GM13977 (cell line): ENCODE measurements at regions not wholly inside any gene's neighbourhood (a gene's known extent, or its start where the extent isn't known, plus 50 kb on each side); places are given as distances from the start of the nearest gene placed in this dataset.
A peak's percentile ranks its signal among the peaks of the same experiment; 100 is the strongest.

ENCODE experiments used
- DNase-seq: peaks from one replicate; pipeline ENCODE4 v3.0.0; 2012; ENCODE audit warnings: low spot score
- in situ Hi-C: fragments of 300-500 bp; cut with MboI; formaldehyde crosslinking; loops from one replicate; pipeline ENCODE4 v1.12.0; 2022; ENCODE audit warnings: low sequenced_read_pairs, low pct_unique_long_range_greater_than_20kb, mixed read lengths, inconsistent platforms; ENCODE audit not compliant: unreplicated experiment
- TF ChIP-seq, protein P1 (sequence below): IDR thresholded peaks from 2 replicates; pipeline ENCODE4 v1.5.1; 2012; ENCODE audit warnings: mild to moderate bottlenecking, control low read depth; ENCODE audit not compliant: insufficient read depth; ENCODE audit errors: extremely low read depth, missing control alignments

DNA sequence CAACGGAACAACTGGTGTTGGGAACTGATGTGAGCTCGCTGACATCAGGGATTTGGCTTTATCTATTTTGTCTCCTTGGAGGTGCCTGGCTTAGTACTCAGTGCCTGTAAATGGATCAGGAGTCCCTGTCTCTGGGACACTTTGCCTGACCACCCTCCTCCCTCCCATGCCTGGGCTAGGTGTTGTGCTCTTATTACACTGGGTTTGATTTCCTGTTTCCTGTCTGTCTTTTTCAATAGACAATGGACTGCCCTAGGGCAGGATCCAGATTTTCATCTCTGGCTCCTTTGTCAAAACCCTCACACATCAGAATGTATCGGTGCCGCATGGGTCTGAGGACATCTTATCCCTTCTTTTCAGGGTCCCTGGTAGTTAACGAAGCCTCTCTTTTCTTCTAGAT is 223.6 kb upstream of the ASIC2 start:
- no peak for DNase-seq
- in situ Hi-C loops: no loop called here
- TF ChIP-seq, protein P1, sequence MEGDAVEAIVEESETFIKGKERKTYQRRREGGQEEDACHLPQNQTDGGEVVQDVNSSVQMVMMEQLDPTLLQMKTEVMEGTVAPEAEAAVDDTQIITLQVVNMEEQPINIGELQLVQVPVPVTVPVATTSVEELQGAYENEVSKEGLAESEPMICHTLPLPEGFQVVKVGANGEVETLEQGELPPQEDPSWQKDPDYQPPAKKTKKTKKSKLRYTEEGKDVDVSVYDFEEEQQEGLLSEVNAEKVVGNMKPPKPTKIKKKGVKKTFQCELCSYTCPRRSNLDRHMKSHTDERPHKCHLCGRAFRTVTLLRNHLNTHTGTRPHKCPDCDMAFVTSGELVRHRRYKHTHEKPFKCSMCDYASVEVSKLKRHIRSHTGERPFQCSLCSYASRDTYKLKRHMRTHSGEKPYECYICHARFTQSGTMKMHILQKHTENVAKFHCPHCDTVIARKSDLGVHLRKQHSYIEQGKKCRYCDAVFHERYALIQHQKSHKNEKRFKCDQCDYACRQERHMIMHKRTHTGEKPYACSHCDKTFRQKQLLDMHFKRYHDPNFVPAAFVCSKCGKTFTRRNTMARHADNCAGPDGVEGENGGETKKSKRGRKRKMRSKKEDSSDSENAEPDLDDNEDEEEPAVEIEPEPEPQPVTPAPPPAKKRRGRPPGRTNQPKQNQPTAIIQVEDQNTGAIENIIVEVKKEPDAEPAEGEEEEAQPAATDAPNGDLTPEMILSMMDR: no peak

DNA sequence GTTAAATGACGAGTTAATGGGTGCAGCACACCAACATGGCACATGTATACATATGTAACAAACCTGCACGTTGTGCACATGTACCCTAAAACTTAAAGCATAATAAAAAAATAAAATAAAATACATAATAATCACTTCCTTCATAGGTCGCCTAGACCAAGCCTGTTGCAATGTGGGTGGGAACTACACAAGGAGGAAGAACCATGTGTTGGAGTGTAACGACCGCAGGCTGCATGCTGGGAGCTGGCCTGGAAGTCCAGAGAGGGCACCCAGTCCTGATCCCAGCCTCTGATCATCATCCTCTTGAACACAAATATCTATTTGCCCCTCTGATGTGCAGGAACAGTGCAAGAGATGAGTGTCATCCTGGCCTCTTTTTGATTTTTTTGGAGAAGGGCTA is 224.7 kb upstream of the ASIC2 start:
- TF ChIP-seq, protein P1: no peak
- DNase-seq: no peak
- in situ Hi-C loops: no loop called here

DNA sequence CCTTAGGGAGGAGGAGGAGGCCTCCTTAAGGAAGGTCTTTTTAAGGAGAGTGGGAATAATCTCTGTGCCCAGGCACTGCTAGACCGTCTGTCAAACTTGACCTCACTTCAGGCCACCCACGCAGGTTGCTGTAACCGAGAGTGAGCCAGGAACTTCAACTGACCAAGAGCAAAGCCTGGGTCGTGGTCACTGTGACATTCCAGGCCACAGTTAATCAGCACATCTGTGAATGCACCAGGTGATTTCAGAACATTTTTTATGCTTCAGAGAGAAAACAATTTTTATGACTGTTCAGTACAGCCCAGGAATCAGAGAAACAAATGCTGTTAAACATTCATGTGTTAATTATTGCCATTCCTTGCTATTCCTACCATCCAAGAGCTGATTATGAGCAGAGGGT is 226.6 kb upstream of the ASIC2 start:
- TF ChIP-seq, protein P1: no peak
- in situ Hi-C loops: no loop called here
- no peak for DNase-seq

DNA sequence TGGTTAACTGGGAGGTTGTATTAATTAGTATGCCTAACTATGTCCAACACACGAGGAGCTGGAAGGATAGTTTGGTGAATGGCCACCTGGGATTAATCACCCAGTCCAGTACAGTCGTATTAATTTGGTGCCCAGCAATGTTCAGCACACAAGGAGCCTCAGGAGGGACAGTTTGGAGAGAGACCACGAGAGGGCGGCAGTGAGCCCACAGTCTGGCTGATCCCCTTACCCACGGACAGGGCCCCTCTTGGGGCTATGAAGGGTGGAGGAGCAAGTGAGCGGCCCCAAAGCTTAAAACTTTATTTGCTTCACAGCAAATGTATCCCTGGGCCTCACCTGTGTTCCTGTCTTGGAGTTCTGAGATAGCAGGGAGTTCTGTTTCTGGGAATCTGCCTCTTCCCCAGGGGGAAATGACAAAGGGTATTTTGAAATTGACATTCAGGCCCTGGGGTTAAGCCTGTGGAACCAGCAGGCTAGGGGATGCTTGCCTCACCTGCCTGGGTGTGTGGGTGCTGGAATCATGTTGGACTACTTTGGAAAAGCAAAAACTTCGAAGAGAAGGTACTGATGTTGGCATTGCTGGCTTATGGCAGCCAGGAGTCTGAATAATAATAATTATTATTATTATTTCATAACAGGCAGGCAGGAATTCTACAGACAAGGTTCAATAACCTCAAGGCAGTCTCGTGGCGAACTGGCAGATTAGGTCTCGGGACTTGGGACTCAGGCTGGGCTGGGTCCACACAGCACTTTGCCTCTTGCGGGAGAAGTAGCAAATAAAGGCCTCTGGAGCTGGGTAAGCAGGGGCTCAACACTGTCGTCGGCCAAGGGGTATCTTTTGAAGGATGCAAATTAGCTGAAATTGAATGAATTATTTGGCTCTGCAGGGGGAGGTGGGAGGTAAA is 227.6 kb upstream of the ASIC2 start:
- peak; percentile 73 for DNase-seq
- in situ Hi-C loops: no loop called here
- TF ChIP-seq, protein P1: peak; percentile 75

DNA sequence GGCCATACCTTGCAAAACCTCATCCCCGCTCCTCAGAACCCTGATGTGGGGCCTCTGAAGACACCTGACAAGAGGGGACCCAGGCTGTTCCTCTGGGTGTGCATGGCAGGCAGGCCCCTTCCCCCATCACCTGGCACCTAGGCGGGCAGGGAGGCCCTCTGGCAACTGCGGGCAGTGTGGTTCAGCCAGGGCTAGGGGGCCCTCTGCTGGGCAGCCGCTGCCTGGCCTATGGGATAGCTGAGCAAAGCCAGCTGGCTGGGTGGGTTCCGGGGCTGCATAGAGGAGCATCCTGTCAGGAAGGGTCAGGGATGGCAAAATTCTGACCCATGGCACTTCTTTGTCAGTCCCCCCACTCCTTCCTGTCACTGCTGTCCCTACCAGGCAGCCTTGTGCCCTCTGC is 228.7 kb upstream of the ASIC2 start:
- TF ChIP-seq, protein P1: peak; percentile 40
- no peak for DNase-seq
- in situ Hi-C loops: no loop called here

DNA sequence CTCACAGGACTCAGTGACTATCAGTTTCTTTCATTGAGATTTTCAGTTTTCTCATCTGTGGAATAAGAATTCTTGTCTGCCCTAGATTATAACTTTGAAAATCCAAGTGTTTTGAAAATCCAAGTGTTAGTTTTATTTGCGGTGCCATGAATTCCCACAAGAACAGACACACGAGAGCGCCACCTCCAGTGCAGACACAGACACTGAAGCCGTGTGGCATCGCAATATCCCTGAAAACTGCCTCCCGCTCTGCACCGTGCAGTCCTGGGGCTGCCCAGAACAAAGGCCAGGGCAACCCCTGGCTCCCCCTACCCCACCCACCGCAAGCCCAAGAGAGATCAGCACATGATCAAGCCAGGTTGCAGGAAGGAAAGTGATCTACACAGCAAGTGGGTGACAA is 229.5 kb upstream of the ASIC2 start:
- TF ChIP-seq, protein P1: no peak
- DNase-seq: no peak
- in situ Hi-C loops: no loop called here

DNA sequence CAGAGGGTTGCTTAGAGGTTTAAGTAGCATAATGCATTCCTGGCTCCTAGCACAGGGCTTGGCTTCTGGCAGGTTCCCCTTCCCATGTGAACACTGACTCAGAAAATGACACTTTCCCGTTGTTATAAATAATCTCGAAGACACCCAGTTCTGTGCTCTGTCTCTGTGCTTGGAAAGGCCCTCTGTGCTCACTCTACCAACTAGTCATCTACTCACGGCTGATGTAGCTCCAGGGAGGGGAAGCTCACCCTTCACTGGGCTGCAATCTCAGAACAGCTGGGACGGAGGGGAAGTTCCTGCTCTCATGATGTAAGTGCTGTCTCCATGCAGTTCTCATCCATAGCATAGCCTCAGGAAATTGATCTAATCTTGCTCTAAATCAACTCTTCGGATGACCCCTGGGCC is 230.5 kb upstream of the ASIC2 start:
- in situ Hi-C loops: no loop called here
- DNase-seq: peak; percentile 29
- TF ChIP-seq, protein P1: no peak
